ENCODE measurements at regions not wholly inside any gene's neighbourhood (a gene's known extent, or its start where the extent isn't known, plus 50 kb on each side); places are given as distances from the start of the nearest gene placed in this dataset.

GRCh38 chr4:100042711-100043110, 92.6 kb upstream of the H2AZ1 start:
- H3K9me2 ChIP-seq (ENCODE audit: insufficient read depth), result no peaks in the 10 kb centered on the region
- no peaks in the 10 kb centered on the region for H3K27me3 ChIP-seq (replicated peaks; ENCODE audit: insufficient read depth)
- WGBS, 2 experiments (ENCODE audit: low coverage in 1 of 2, low lambda C conversion rate in 2 of 2, missing lambda C conversion rate in 2 of 2), result 38 to 49% methylated on average over 2 of the region's 2 CpGs
- H3K9ac ChIP-seq, result no peak overlapping the region
- no peaks in the 10 kb centered on the region for H3K36me3 ChIP-seq (ENCODE audit: low read depth)
- H3F3A ChIP-seq (ENCODE audit: insufficient read depth), result no peaks in the 10 kb centered on the region
- H3K79me2 ChIP-seq (ENCODE audit: insufficient read depth), result no peaks in the 10 kb centered on the region
- in situ Hi-C loops (cut with MboI), result no loop called here
- H4K20me1 ChIP-seq (ENCODE audit: insufficient read depth), result no peaks in the 10 kb centered on the region
- DNase-seq, result no peak
- H3K4me2 ChIP-seq (ENCODE audit: unreplicated experiment), result no peak overlapping the region
- TF ChIP-seq EZH2phosphoT487 (IDR thresholded peaks at IDR 0.05; ENCODE audit: insufficient read depth, low read depth), result no peak
- TF ChIP-seq EZH2 (IDR thresholded peaks at IDR 0.05; ENCODE audit: insufficient read depth, poor library complexity, severe bottlenecking), result no peak
- no peaks in the 10 kb centered on the region for H3K9me3 ChIP-seq (ENCODE audit: low read depth)
- H3K4me3 ChIP-seq, result no peak overlapping the region
- no peak overlapping the region for H3K27ac ChIP-seq
- no peaks in the 10 kb centered on the region for H3K4me1 ChIP-seq (ENCODE audit: insufficient read depth)
- no peak overlapping the region for H2AFZ ChIP-seq

- no peak overlapping the region for H3K4me2 ChIP-seq (ENCODE audit: unreplicated experiment)
- H3K27me3 ChIP-seq (replicated peaks; ENCODE audit: insufficient read depth), result no peaks in the 10 kb centered on the region
- no peak for TF ChIP-seq EZH2phosphoT487 (IDR thresholded peaks at IDR 0.05; ENCODE audit: insufficient read depth, low read depth)
- TF ChIP-seq EZH2 (IDR thresholded peaks at IDR 0.05; ENCODE audit: insufficient read depth, poor library complexity, severe bottlenecking), result no peak
- no peaks in the 10 kb centered on the region for H4K20me1 ChIP-seq (ENCODE audit: insufficient read depth)
- WGBS, 2 experiments (ENCODE audit: low coverage in 1 of 2, low lambda C conversion rate in 2 of 2, missing lambda C conversion rate in 2 of 2), result 29 to 34% methylated on average over 2 of the region's 2 CpGs
- H3K9ac ChIP-seq, result no peak overlapping the region
- H3K9me2 ChIP-seq (ENCODE audit: insufficient read depth), result no peaks in the 10 kb centered on the region
- H3K36me3 ChIP-seq (ENCODE audit: low read depth), result no peaks in the 10 kb centered on the region
- no peaks in the 10 kb centered on the region for H3K4me1 ChIP-seq (ENCODE audit: insufficient read depth)
- no peak overlapping the region for H2AFZ ChIP-seq
- H3K9me3 ChIP-seq (ENCODE audit: low read depth), result no peaks in the 10 kb centered on the region
- H3F3A ChIP-seq (ENCODE audit: insufficient read depth), result no peaks in the 10 kb centered on the region
- no peak overlapping the region for H3K27ac ChIP-seq
- DNase-seq, result peak; percentile 9
- no peaks in the 10 kb centered on the region for H3K79me2 ChIP-seq (ENCODE audit: insufficient read depth)
- in situ Hi-C loops (cut with MboI), result no loop called here
- H3K4me3 ChIP-seq, result no peak overlapping the region
Observed at GRCh38 chr4:100042235-100042634, 92.2 kb upstream of the H2AZ1 start.

GRCh38 chr4:100041646-100042045, 91.6 kb upstream of the H2AZ1 start:
- in situ Hi-C loops (cut with MboI), result no loop called here
- Histone ChIP-seq H3K4me1 (ENCODE audit: insufficient read depth) (no peaks in the 10 kb centered on the region), H2AFZ (peak overlapping the region; percentile 4), H3F3A (ENCODE audit: insufficient read depth) (no peaks in the 10 kb centered on the region), H3K4me2 (ENCODE audit: unreplicated experiment) (no peak overlapping the region), H3K9me2 (ENCODE audit: insufficient read depth) (no peaks in the 10 kb centered on the region), H4K20me1 (ENCODE audit: insufficient read depth) (no peaks in the 10 kb centered on the region), H3K36me3 (ENCODE audit: low read depth) (no peaks in the 10 kb centered on the region), H3K27me3 (replicated peaks; ENCODE audit: insufficient read depth) (no peaks in the 10 kb centered on the region), H3K9ac (no peak overlapping the region), H3K4me3 (no peak overlapping the region), H3K27ac (no peak overlapping the region), H3K9me3 (ENCODE audit: low read depth) (no peaks in the 10 kb centered on the region), H3K79me2 (ENCODE audit: insufficient read depth) (no peaks in the 10 kb centered on the region)
- TF ChIP-seq EZH2phosphoT487 (IDR thresholded peaks at IDR 0.05; ENCODE audit: insufficient read depth, low read depth) (no peak), EZH2 (IDR thresholded peaks at IDR 0.05; ENCODE audit: insufficient read depth, poor library complexity, severe bottlenecking) (no peak)
- 28 to 38% methylated on average over 4 of the region's 4 CpGs for WGBS, 2 experiments (ENCODE audit: low coverage in 1 of 2, low lambda C conversion rate in 2 of 2, missing lambda C conversion rate in 2 of 2)
- peak; percentile 44 for DNase-seq

- in situ Hi-C loops (cut with MboI), result no loop called here
- H3K4me3 ChIP-seq, result no peak overlapping the region
- whole genome bisulfite sequencing, 2 experiments (ENCODE audit: low coverage in 1 of 2, low lambda C conversion rate in 2 of 2, missing lambda C conversion rate in 2 of 2), result 31 to 43% methylated on average over 2 of the region's 2 CpGs
Observed at GRCh38 chr4:100034023-100034664, 84.1 kb upstream of the H2AZ1 start.

More at GRCh38 chr4:100034023-100034664, 84.1 kb upstream of the H2AZ1 start:
- no peaks in the 10 kb centered on the region for H3K9me3 ChIP-seq (ENCODE audit: low read depth)
- H3K36me3 ChIP-seq (ENCODE audit: low read depth), result no peaks in the 10 kb centered on the region
- DNase-seq, result no peak
- no peaks in the 10 kb centered on the region for H3K27me3 ChIP-seq (replicated peaks; ENCODE audit: insufficient read depth)
- H3K79me2 ChIP-seq (ENCODE audit: insufficient read depth), result no peaks in the 10 kb centered on the region
- no peak overlapping the region for H3K27ac ChIP-seq
- H4K20me1 ChIP-seq (ENCODE audit: insufficient read depth), result no peaks in the 10 kb centered on the region
- H3F3A ChIP-seq (ENCODE audit: insufficient read depth), result no peaks in the 10 kb centered on the region
- no peak overlapping the region for H2AFZ ChIP-seq
- H3K4me1 ChIP-seq (ENCODE audit: insufficient read depth), result no peaks in the 10 kb centered on the region
- no peaks in the 10 kb centered on the region for H3K9me2 ChIP-seq (ENCODE audit: insufficient read depth)
- no peak overlapping the region for H3K4me2 ChIP-seq (ENCODE audit: unreplicated experiment)
- H3K9ac ChIP-seq, result no peak overlapping the region
- TF ChIP-seq EZH2 (IDR thresholded peaks at IDR 0.05; ENCODE audit: insufficient read depth, poor library complexity, severe bottlenecking) (no peak), EZH2phosphoT487 (IDR thresholded peaks at IDR 0.05; ENCODE audit: insufficient read depth, low read depth) (no peak)
